DMS 273 (cell line): ENCODE measurements at regions not wholly inside any gene's neighbourhood (a gene's known extent, or its start where the extent isn't known, plus 50 kb on each side); places are given as distances from the start of the nearest gene placed in this dataset.
"Not testable (repeated sequence)": the region's sequence is repeated elsewhere in the genome, so short reads cannot be mapped to it uniquely, and the experiment has no call there.

Source experiments
- DNase-seq: peaks from one replicate; lab custom pipeline; 2025; ENCODE audit not compliant: unreplicated experiment; lab: John Stamatoyannopoulos, UW

DNA sequence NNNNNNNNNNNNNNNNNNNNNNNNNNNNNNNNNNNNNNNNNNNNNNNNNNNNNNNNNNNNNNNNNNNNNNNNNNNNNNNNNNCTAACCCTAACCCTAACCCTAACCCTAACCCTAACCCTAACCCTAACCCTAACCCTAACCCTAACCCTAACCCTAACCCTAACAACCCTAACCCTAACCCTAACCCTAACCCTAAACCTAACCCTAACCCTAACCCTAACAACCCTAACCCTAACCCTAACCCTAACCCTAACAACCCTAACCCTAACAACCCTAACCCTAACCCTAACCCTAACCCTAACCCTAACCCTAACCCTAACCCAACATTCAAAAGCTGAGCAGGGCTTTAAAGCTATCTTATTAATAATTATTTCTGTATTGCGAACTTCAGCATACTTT lies 182.5 kb upstream of the FAM20C start:
- not testable (repeated sequence) for DNase-seq

DNA sequence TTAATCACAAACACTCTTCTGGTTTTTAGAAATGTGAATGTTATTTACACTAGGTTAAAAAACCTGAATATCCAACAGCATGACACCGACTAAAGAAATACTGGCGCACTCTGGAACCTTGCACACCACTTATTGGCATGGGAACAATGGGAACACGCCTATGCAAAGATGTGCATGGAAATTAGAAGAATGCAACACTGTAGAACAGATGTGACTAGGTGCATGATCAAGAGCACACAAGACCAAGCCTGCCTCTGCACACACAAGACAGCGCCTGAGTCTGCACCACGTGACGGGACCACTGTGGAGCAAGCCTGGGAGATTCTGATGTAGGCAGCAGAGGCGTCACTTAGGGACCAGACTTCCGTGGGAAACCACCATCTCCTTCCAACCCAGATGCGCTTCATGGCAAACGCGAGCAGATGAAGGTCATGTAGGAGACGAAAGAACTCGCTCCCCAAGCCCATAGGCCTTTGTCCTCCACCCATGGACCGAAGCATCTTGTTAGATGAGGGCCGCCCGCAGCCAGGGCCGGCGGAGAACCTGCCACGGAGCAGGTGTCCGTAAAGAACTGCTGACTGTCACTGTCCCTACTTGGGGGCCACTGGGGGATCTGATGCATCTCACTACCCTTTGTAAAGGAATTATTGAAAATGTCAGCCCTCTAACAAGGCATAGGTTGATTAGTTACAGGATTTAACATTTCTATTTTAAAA lies 159.6 kb upstream of the FAM20C start:
- not testable (repeated sequence) for DNase-seq

DNA sequence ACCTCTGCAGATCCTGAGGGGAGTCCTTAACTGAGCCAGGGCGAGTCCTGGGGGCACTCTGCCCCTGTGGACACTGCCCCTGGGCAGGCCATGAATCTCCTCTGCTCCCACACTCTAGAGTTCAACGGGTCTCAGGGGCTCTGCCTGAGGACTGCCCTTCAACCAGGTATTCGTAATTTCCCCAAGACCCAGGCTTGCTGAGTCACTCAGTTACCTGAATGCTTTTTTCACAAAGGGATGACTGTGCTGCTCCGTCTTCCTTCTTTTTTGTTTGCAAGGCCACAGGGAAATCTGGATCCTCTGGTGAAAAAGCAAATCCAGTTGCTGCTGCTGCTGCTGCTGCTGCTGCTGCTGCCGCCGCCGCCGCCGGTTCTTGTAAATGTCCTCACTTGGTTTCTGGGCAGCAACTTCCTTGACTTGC lies 157.2 kb upstream of the FAM20C start:
- not testable (repeated sequence) for DNase-seq

DNA sequence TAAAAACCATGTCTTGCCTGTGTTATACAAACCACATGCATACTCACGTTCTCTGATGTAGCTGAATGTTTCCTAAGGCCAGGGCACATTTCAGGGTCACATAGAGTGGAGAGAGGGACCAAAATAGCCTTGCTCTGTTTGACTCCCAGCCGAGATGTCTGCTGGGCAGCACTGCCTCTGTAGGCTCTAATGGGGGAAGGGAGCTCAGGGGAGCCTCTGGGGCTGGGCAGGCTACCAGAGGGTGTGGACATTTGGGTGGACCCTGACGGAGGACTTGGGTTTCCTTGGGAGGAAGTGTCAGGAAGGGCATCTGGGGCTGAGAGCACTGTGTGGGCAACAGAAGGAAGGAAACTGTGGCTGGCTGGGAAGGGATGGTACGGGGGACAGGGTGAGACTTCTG lies 155.8 kb upstream of the FAM20C start:
- DNase-seq: not testable (repeated sequence)

DNA sequence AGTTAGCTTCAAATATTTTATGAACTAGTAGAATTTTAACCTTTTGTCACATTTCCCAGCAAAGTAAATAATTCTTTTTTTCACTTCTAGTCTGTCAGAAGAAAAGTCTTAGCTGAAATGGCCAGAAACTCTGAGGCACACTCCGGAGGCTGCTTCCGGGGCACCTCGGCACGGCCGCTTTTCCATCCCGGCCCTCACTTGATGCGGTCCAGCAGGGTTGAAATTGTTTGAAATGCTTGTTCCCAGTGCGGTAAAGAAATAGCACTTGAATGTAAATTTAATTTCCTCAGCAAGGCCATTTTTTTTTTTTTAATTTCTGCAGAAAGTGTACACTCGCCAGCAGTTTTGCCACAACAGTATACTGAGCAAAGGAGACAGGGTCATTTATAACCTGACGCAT lies 154.7 kb upstream of the FAM20C start:
- DNase-seq: not testable (repeated sequence)

DNA sequence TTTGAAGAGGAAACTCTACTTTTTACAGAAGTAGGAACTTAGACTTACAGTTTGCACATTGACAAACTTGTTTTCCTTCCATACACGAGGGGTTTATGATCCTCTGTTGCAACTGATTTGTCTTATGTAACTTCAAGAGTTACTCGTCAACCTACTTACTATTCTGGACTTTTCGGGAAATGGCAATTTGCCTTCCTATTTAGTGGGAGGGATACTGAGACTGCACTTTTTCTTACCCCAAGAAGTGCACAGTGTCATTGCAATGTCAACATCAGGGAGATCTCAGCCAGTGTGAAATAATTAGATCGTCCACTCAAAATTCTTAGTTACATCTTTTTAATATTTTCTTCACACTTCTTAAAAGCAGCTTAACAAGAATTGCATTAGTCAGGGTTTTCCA lies 153.9 kb upstream of the FAM20C start:
- not testable (repeated sequence) for DNase-seq

DNA sequence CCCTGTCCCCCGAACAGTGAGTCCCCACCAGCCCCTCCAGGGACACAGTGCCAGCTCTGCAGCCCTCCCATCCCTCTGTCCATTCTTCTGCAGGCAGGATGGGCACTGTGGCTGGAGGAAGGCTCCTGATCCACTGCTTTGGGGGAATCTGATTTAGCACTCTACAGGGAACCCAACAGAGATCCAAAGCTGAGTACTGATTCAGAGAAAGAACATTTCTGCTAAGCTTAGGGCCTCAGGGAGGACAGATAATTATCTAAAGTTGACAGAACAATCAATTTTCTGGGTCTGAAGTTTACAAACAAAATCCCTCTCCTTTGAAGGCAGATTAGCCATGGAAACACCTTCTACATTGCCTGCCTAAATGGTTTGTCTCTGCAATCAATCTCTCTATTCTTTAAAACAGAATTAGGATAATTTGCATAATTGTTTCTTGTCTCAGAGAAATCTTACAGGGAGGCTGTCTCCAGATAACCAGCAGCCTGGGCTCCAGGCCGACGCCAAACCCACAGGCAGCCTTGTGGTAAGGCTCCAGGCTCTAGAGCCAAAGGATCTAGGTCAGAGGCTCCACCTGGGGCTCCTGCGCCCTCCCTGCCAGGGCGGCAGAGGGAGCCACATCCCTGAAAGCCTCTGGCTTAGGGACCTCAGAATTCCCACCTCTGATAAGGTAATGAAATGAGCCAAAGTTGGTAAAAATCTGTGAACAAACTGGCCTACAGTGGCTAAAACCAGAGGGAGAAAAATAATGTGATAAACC lies 152.2 kb upstream of the FAM20C start:
- not testable (repeated sequence) for DNase-seq

DNA sequence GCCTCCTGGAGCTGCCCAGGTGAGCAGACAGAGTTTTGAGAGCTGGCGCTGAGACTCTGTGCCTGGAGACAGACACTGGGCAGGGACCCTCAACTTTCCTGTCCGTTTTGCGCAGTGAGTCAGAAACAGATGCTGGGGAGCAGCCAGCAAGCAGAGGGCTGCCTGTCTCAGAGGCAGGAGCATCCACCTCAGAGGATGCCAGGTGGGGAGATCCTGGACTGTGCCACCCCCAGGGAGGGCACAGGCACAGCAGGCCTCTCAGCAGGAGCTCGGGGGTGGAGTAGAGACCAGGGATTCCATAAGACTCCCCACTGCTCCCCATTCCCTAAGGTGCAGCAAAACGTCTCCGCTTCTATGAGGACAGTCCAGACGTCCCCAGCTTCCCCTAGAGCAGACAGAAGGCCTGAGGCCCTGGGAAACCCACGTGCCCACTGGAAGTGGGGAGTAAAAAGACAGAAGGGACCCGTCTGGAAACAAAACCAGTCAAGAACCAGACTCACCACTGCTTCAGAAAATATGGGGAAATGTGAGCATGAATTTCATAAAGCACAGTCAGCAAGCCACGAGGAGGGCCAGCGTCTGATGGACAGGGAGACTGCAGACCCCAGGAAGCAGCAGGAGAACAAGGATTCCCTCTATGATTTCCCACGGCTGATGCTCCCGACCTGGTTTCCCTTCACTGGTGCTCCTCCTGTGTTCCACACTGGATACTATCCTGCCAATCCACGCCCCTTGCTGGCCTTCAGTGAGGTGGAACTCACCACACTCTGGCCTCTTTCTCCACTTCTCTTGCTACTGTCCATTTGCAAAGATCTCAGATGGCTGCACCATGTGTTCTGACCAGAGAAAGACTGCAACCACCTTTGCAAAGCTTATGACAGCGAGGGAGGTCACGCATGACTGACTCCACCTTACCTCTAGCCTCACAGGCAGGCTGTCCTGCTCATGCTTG lies 151.3 kb upstream of the FAM20C start:
- no peak for DNase-seq

DNA sequence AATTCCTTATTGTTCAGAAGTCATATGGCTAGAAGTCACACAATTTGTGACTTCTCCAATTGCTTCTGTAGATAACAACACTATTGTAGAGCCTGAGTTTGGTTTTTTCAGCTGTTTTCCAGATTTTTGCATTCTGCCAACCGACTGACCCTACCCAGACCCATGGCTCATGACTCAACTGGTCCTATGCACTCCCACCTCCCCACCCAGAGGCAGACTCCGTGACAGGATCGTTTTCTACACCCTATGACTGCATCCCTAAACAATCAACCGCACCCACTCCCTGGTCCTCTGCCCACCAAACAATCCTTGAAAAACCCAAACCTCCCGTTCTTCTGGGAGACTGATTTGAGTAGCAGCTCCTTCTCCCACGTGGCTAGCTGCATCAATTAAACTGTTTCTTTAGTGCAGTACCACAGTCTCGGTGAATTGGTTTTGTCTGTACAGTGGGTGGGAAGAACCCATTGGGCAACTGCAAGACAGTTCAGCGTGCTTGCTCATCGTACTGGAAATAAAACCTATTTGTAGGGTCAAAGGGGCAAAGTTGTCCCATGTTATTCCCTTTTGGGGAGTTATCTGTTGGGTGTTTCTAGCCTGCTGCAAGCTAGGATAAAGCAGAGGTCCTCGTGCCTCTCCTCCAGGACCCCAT lies 150.3 kb upstream of the FAM20C start:
- no peak for DNase-seq

DNA sequence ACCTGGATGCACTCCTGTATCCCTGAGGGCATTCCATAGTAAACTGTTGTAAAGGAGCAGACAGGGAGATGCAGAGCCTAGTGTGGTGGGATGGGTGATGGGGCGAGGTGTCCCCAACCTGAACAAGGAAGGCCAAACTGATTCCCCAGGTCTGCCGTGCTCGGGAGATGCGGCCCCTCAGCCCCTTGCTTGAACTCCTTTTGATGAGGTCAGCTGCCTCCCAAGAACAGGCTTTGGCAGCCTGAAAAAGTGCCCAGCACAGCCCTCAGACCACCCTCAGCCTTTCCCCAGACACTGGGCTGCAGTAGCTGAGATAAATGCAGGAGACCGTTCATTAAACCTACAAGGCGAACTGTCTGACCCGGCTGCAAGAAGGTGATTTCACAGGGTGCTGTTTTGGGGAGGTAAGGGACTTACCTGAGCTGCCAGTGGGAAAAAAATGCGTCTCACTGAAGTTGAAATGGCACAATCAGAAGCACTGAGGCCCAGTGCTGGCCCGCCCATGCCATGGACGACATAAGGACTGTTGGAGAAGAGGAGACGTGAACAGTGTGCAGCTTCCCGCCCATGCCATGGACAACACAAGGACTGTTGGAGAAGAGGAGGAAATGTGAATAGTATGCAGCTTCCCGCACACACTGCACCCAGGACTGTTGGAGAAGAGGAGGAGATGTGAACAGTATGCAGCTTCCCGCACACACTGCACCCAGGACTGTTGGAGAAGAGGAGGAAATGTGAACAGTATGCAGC lies 148.4 kb upstream of the FAM20C start:
- DNase-seq: no peak

DNA sequence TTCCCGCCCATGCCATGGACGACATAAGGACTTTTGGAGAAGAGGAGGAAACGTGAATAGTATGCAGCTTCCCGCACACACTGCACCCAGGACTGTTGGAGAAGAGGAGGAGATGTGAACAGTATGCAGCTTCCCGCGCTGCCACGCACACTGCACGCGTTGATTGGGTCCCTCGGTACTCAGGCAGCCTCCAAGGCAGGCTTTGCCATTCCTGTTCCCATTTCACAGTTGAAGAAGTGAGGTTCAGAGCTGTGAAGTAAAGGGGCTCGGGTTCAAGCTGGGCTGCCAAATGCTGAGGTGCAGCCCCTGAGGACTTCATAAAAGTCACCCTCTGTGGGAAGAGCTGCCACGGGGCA lies 147.9 kb upstream of the FAM20C start:
- no peak for DNase-seq

DNA sequence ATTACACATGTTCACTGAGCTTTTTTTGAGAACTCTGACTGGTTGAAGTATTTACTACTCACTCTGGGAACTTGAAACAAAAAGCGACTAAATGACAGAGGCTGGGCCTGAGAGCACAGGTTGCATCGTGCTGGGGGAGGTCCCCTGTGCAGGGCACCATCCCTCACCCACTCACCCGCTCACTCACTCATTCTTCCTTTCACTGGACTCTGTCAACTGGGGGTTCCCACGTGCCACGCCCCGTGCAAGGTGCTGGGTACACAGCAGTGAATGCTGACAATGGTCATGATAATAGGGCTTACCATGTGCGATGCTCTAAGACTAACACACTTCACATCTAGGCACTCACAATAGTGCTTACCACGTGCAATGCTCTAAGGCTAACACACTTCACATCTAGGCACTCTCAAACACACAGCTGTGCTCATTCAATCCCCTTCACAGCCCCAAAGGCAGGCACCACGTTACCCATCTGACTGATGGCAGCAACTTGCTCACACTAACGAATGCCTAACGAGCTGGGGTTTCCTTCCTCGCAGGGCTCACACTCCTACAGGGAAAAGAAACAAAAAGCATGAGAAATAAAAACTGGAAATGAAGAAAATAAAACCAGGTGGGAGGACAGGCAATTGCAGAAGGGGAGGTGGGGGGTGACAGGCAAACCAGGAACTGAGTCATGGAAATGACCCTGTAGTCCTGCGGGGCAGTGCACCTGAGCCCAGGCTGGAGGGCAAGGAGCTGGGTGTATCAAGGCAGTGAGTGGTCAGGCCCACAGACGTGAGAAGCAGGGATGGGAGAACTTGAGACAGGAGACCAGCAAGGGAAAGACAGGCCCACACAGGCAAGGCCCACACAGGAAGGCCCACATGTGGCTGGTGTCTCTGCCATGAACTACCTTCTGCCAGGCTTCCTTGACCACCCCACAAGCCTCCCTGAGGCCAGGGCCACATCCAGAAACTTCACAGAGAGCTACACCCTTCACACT lies 147.0 kb upstream of the FAM20C start:
- DNase-seq: no peak

DNA sequence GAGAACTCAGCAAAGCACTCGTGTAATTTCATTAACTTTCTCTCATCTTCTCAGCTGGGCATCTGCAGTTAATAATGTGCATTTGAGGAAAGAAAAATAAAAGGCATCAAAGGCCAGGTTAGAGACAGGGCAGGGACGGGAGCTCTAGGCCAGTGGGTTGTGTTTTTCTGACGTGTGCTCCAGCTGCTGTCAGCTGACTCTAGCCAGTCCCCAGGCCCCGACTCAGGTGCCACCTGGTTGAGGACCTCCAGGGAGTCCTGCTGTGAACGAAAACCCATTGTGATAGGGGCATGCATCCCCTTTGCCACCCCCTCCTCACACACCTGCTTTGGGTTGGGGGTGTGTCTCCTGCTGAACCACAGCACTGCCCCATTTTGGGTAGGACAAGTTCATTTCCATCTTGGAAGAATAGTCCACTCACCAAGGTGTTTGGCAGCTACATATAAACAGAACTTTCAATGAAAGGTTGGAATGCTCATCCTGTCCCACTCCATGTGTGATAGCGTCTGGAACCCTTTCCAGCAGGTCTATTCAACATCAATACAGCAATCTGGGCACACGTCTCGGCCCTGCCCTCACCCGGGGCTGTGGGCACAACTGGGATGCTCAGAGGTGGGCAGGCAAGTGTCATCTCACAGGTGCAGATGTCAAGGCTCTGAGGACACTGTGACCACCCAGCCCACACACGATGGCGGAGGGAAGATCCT lies 146.1 kb upstream of the FAM20C start:
- DNase-seq: no peak

DNA sequence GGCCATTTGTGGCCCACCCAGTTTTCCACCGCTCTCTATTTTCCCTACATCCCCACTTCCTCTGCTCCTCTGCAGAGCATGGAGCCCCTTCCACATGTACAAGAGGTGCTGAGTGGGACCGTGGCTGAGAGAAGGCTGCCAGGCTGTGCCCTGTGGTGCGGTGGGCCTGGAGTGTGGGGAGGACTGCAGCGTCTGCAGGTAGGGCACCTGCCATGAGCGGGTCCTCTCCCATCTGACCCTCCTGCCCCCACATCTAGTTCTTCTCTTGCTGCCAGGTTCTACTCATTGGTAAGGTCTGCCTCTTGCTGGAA lies 145.6 kb upstream of the FAM20C start:
- DNase-seq: no peak

DNA sequence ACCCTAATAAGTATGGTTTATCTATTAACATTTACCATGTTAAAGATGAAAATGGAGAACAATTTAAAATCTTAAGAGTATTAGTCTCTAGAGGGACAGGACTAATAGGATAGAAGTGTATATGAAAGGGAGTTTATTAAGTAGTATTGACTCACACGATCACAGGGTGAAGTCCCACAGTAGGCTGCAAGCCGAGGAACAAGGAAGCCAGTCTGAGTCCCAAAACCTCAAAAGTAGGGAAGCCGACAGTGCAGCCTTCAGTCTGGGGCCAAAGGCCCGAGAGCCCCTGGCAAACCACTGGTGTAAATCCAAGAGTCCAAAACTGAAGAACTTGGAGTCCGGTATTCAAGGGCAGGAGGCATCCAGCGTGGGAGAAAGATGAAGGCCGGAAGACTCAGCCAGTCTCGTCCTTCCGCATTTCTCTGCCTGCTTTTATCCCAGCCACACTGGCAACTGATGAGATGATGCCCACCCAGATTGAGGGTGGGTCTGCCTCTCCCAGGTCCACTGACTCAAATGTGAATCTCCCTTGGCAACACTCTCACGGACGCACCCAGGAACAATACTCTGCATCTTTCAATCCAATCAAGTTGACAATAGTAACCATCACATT lies 140.8 kb upstream of the FAM20C start:
- DNase-seq: no peak

DNA sequence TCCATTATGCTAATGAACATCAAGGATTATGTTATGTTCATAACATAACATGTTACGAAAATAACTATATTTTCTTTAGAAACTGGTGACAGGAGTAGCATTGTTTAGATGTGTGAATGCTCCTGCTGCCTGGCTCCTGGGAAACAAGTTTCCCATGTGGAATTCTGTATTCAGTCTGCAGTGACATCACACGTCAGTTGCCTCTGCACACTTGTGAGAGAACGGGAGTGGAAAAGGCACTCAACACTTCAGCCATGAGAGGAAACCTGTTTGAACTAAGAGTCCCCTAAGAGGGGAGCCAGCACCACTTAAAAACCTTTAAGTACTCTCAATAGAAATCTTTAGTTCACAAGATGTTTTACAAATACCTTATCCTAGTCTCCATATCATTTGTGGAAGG lies 140.3 kb upstream of the FAM20C start:
- no peak for DNase-seq

DNA sequence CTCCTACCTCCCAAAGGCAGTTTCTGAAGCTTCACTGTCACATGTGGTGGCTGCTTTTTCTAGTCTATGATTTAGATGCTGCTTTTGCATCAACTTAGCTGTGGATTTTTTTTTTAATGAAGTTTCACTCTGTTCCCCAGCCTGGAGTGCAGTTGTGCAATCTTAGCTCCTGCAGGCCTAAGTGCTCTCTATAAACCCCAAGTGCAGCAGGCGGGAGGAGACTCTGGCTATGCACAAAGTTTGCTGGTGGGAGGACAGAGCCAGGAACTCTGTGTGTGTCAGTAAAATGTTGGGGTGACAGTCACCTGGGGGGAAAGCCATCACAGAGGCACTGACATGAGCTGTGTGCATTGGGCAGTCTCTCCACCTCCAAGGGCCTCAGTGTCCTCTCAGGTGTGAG lies 138.8 kb upstream of the FAM20C start:
- no peak for DNase-seq

DNA sequence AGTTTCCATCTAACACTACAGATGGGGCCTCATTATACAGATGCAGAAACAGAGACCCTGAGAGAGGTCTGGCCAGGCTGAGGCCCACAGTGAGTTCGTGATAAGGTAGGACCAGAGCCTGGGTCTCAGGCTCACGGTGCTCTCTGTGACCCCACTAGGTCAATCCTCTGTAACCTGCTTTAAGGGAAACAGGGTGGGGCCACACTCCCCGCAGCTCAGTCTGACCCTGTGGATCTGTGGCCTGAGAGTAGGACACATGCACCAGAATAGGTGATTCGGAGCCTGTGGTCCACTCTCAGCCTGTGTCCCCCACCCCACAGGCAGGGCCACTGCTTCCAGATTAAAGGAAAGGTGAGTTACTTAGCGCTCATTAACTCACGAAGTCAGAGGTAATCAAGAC lies 137.8 kb upstream of the FAM20C start:
- DNase-seq: no peak
